Activated naive CD8-positive, alpha-beta T cell treated with anti-CD3 and anti-CD28 coated beads for 36 hours (primary cell): ENCODE measurements at regions not wholly inside any gene's neighbourhood (a gene's known extent, or its start where the extent isn't known, plus 50 kb on each side); places are given as distances from the start of the nearest gene placed in this dataset.
"Not testable (repeated sequence)": the region's sequence is repeated elsewhere in the genome, so short reads cannot be mapped to it uniquely, and the experiment has no call there.

ENCODE experiments used
- DNase-seq: peaks from one replicate; pipeline ENCODE4 v3.0.0; 2021
- H3K27ac Mint-ChIP-seq: one replicate; pipeline ENCODE4 v1.8.0; 2022; ENCODE audit warnings: mild to moderate bottlenecking, moderate library complexity, mixed read lengths
- H3K27me3 Mint-ChIP-seq: one replicate; pipeline ENCODE4 v1.8.0; 2022; ENCODE audit warnings: mild to moderate bottlenecking, mixed read lengths
- H3K36me3 Mint-ChIP-seq: one replicate; pipeline ENCODE4 v1.8.0; 2021; ENCODE audit warnings: mild to moderate bottlenecking, mixed read lengths
- H3K4me1 Mint-ChIP-seq: one replicate; pipeline ENCODE4 v1.8.0; 2021; ENCODE audit warnings: mixed read lengths
- H3K4me3 Mint-ChIP-seq: one replicate; pipeline ENCODE4 v1.8.0; 2022; ENCODE audit warnings: mild to moderate bottlenecking, moderate library complexity, mixed read lengths
- H3K9me3 Mint-ChIP-seq: one replicate; pipeline ENCODE4 v1.8.0; 2022; ENCODE audit warnings: mixed read lengths

DNA sequence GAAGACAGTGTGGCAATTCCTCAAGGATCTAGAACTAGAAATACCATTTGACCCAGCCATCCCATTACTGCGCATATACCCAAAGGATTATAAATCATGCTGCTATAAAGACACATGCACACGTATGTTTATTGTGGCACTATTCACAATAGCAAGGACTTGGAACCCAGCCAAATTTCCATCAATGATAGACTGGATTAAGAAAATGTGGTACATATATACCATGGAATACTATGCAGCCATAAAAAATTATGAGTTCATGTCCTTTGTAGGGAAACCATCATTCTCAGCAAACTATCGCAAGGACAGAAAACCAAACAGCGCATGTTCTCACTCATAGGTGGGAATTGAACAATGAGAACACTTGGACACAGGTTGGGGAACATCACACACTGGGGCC, 729.6 kb upstream of the ARPP21 start:
- H3K9me3 Mint-ChIP-seq, H3K4me3 Mint-ChIP-seq, DNase-seq, H3K36me3 Mint-ChIP-seq, H3K4me1 Mint-ChIP-seq, H3K27me3 Mint-ChIP-seq, H3K27ac Mint-ChIP-seq: not testable (repeated sequence)

DNA sequence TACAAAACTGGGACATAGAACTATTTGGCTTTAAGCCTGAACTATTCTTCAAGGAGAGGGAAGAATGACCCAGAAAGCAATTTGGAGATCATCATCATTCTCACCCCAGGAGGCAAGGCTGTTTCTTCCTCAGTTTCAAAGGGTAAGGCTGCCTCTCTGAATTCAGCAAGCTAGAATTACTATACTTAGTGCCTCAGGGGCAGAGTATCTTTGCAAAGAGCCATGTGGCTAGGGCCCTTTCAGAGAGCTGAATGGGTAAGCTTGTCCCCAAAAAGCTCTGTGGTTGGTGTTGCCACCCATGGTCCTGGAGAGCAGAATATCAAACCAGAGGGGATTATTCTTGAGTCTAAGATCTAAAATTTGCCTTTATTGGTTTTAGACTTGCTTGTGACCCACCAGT, 720.3 kb upstream of the ARPP21 start:
- no peak overlapping the region for H3K4me3 Mint-ChIP-seq
- H3K36me3 Mint-ChIP-seq = no peaks in the 10 kb centered on the region
- H3K9me3 Mint-ChIP-seq = peaks cover 1% of the 10 kb centered on the region
- no peak for DNase-seq
- H3K27ac Mint-ChIP-seq = no peak overlapping the region
- no peaks in the 10 kb centered on the region for H3K4me1 Mint-ChIP-seq
- no peaks in the 10 kb centered on the region for H3K27me3 Mint-ChIP-seq

DNA sequence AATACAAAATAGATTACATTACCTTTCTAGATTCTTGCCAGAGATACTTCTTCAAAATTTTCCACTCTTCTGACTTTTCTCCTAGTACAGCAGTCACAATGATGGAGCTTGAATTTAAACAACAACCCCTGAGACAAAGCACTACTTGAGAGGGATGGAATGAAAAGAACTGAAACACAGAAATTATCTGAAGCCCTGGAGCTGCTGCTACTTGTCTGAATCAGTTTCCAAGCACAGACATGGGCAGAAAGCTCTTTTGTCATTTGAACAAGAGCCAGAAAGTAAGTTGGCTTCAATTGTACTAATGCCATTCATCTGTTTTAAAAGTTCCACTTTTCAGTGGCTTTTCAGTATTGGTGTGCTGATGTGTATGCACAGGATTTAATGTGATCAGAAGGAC, 718.5 kb upstream of the ARPP21 start:
- Mint-ChIP-seq H3K27ac (no peak overlapping the region), H3K9me3 (peaks cover 1% of the 10 kb centered on the region), H3K4me3 (no peak overlapping the region), H3K36me3 (no peaks in the 10 kb centered on the region), H3K4me1 (no peaks in the 10 kb centered on the region), H3K27me3 (no peaks in the 10 kb centered on the region)
- no peak for DNase-seq

DNA sequence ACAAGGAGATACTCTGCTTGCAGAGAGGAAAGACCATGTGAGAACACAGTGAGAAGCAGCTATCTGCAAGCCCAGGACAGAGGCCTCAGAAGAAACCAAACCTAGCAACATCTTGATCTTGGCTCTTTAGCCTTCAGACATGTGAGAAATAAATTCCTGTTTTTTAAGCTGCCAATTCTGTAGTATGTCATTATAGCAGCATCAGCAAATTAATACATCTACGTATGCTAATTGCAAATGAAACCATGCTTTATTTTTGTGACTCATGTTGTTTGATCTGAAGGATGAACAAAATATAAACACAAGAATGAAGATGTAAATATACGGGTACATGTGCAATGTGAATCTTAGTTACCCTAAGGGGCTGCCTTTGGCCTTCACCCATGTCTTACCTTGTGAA, 714.4 kb upstream of the ARPP21 start:
- H3K9me3 Mint-ChIP-seq = no peaks in the 10 kb centered on the region

DNA sequence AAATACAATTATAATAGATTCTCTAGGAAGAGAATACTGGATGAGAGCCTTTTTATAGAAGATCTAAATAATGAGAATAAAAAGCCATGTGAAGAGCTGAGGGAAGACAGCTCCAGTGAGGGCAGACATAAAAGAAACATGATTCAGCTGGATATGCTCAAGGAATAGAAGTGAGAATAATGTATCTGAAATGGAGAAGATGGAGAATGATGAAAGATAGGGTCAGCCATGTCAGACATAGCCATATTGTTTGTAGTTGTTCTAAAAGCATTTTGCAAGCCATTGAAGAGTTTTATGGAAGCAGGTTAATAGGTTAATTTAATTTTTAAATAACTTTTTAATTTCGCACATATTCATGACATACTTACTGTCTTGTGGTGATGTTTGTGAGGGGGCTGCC, 713.5 kb upstream of the ARPP21 start:
- DNase-seq = no peak
- Mint-ChIP-seq H3K36me3 (no peaks in the 10 kb centered on the region), H3K4me3 (no peak overlapping the region), H3K27me3 (no peaks in the 10 kb centered on the region), H3K4me1 (no peaks in the 10 kb centered on the region), H3K9me3 (peaks cover 3% of the 10 kb centered on the region), H3K27ac (no peak overlapping the region)

More for the DNA sequence above, 714.4 kb upstream of the ARPP21 start:
- no peaks in the 10 kb centered on the region for H3K36me3 Mint-ChIP-seq
- no peak for DNase-seq
- H3K4me3 Mint-ChIP-seq = no peak overlapping the region
- H3K4me1 Mint-ChIP-seq = no peaks in the 10 kb centered on the region
- no peaks in the 10 kb centered on the region for H3K27me3 Mint-ChIP-seq
- H3K27ac Mint-ChIP-seq = no peak overlapping the region

DNA sequence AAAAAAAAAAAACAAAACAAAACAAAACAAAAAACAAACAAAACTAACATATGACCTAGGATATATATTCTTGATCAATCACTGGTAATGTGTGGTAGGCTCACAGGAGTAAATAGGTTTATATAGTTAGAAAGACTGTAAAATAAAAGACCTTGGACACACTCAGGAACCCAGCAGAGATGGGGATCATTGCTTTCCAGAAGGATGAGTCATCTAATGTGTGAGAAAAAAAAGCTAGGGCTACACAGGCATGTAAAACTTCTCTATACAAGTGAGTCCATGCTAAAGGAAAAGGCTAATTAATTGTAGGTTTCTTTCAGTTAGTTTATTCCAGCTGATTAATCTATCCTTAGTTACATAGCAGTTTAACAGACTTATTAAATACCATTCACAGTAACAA, 710.3 kb upstream of the ARPP21 start:
- no peak for DNase-seq
- Mint-ChIP-seq H3K36me3 (no peaks in the 10 kb centered on the region), H3K4me3 (no peak overlapping the region), H3K9me3 (peaks cover 6% of the 10 kb centered on the region), H3K27ac (no peak overlapping the region), H3K27me3 (peaks cover 2% of the 10 kb centered on the region), H3K4me1 (no peaks in the 10 kb centered on the region)

DNA sequence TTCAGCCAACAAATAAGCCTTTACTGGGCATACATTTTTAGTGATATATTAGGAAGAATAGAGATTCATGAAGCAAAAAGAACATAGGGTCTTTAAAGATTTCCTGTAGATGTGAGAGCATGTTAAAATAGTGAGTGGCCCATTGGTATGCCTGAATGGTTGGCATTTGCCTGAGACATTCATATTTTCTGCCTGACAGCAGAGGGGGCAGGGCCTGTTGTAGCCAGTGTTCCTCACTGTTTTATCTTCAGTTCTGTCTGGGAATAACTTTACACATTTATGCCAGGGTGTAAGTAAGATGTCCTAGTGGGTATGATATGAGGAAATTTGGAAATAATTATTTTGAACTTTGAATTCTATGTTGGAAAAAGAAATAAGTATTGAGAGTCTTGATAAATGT, 704.7 kb upstream of the ARPP21 start:
- Mint-ChIP-seq H3K36me3 (no peaks in the 10 kb centered on the region), H3K4me1 (no peaks in the 10 kb centered on the region), H3K4me3 (no peak overlapping the region), H3K9me3 (peaks cover 6% of the 10 kb centered on the region), H3K27me3 (peaks cover 11% of the 10 kb centered on the region), H3K27ac (no peak overlapping the region)
- no peak for DNase-seq

DNA sequence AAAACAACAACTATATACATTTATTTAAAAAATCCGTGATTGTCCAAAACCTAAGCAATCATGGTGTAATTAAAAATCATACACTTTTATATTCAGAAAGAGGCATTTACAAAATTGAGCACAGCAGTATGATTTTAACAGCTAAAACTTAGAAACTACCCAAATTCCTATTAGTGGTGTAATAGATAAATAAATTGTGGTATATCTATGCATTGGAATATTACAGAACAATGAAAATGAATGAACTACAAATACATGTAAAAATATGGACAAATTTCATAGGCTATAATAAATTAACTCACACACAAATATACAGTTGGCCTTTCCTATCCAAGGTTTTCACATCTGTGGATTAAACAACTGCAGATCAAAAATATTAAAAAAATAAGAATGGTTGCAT, 700.5 kb upstream of the ARPP21 start:
- no peak overlapping the region for H3K27ac Mint-ChIP-seq
- H3K27me3 Mint-ChIP-seq = peaks cover 15% of the 10 kb centered on the region
- H3K9me3 Mint-ChIP-seq = peaks cover 3% of the 10 kb centered on the region
- H3K4me3 Mint-ChIP-seq = no peak overlapping the region
- no peaks in the 10 kb centered on the region for H3K36me3 Mint-ChIP-seq
- H3K4me1 Mint-ChIP-seq = no peaks in the 10 kb centered on the region
- DNase-seq = no peak

DNA sequence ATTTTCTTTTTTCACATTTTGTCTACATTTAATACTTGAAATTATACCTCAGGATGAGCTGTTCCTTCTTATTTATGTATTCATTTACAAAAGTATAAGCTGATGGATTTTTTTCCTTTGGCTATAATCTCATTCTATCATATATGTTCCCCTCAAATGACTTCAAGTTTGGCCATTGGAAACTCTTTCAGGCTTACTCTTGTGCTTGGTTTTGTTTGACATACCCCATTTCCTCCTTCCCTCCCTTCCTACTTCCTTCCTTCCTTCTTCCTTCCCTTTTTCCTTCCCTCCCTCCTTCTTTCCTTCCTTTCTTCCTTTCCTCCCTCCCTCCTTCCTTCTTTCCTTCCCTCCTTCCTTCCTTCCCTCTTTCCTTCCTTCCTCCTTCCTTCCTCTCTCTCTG, 697.1 kb upstream of the ARPP21 start:
- no peak overlapping the region for H3K27ac Mint-ChIP-seq
- H3K27me3 Mint-ChIP-seq = peaks cover 4% of the 10 kb centered on the region
- no peak for DNase-seq
- H3K4me3 Mint-ChIP-seq = no peak overlapping the region
- H3K36me3 Mint-ChIP-seq = no peaks in the 10 kb centered on the region
- H3K9me3 Mint-ChIP-seq = peaks cover 6% of the 10 kb centered on the region
- H3K4me1 Mint-ChIP-seq = no peaks in the 10 kb centered on the region

DNA sequence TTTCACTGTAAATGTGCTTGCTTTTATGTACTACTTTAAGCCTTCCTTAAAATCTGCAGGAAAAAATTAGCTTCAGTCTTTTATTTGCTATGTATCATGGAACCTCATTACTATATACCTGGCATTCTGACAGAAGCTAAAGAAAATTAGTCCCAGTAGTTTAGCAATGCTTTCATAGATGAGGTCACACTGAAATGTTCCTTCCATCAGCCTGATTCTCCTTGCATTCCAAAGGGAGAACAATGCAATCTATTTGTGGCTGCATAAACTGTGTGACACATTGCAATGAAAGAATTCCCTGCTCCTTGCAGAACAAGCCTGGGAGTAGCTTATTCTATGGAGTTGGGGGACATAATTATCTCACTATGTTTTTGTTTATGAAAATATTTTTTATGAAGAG, 691.5 kb upstream of the ARPP21 start:
- H3K9me3 Mint-ChIP-seq = peaks cover 10% of the 10 kb centered on the region
- DNase-seq = no peak
- no peak overlapping the region for H3K27ac Mint-ChIP-seq
- H3K36me3 Mint-ChIP-seq = no peaks in the 10 kb centered on the region
- no peaks in the 10 kb centered on the region for H3K27me3 Mint-ChIP-seq
- H3K4me1 Mint-ChIP-seq = no peaks in the 10 kb centered on the region
- H3K4me3 Mint-ChIP-seq = no peak overlapping the region

DNA sequence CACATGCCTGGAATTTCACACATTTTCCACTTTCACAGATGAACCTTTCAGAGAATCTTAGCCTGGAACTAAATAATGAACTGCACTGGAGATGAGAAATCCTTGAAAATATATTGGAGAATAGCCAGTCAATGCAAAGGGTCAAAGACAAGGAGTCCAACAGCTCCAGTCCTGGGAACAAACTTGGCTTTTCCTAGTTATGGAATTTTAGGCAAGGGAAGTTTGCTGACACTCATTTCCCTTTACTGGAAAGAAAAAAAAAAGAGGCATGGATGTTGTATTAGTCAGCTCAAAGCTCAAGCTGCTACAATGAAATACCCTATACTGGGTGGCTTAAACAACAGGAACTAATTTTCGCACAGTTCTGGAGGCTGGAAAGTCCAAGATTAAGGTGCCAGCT, 690.8 kb upstream of the ARPP21 start:
- Mint-ChIP-seq H3K4me1 (no peaks in the 10 kb centered on the region), H3K27me3 (no peaks in the 10 kb centered on the region), H3K27ac (no peak overlapping the region), H3K9me3 (peaks cover 10% of the 10 kb centered on the region), H3K4me3 (no peak overlapping the region), H3K36me3 (no peaks in the 10 kb centered on the region)
- DNase-seq = no peak

DNA sequence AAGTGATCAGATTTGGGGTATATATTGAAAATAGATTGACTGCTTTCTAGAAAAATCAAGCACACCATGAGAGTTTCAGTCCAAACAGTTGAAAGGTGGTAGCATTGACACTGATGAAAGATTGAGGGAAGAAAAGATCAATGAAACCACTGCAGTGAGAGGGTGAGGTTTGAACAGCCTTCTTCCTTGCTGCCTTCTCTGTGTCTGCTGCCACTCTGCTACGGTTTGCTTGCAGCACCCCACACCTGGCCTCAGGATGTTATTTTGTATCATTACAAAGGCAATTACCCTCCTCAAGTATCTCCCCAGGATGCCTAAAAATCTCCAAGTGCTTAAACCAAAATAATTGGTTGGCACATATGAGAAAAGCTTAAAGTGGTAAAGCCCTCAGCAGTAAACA, 683.6 kb upstream of the ARPP21 start:
- Mint-ChIP-seq H3K4me1 (no peaks in the 10 kb centered on the region), H3K4me3 (no peak overlapping the region), H3K27ac (no peak overlapping the region), H3K27me3 (no peaks in the 10 kb centered on the region), H3K36me3 (no peaks in the 10 kb centered on the region), H3K9me3 (peaks cover 1% of the 10 kb centered on the region)
- DNase-seq = no peak

DNA sequence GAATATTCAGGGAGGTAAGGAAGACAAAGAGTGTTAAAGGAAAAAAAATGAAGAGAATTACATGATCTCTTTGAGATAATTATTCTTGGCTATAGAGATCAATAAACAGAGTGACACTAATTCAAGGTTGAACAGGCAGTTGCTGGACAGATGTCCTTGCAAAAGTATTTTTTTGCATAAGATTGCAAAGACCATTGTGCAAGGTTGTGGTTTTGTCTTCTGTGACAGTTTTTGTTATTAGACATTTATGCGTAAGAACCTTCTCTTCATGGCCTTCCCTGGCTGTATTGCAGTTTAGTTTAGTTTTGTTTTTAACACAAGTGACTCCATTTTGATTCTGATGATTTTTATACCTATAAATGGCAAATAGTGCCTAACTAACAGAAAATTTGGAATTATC, 682.8 kb upstream of the ARPP21 start:
- H3K4me3 Mint-ChIP-seq = no peak overlapping the region
- H3K4me1 Mint-ChIP-seq = no peaks in the 10 kb centered on the region
- no peak overlapping the region for H3K27ac Mint-ChIP-seq
- H3K27me3 Mint-ChIP-seq = no peaks in the 10 kb centered on the region
- no peaks in the 10 kb centered on the region for H3K36me3 Mint-ChIP-seq
- H3K9me3 Mint-ChIP-seq = peaks cover 1% of the 10 kb centered on the region
- no peak for DNase-seq

DNA sequence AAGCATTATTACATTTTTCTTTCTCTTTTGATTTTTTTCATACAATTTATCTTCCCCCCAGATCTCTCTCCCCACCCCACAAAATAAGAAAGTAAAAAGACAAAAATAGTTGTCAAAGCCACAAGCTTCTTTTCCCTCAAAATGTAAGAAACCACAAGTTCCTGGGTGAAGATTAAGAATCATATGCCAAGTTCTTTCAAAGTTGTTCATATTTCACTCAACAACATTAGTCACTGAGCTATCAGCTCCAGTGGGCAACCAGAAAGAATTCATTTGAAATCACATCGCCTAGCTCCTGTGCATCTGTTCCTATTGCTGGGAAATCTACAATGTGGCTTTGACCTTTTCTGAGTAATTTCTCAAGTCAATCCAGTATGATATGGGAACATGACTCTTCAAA, 681.6 kb upstream of the ARPP21 start:
- H3K27me3 Mint-ChIP-seq = no peaks in the 10 kb centered on the region
- no peaks in the 10 kb centered on the region for H3K36me3 Mint-ChIP-seq
- DNase-seq = no peak
- H3K27ac Mint-ChIP-seq = no peak overlapping the region
- H3K4me1 Mint-ChIP-seq = no peaks in the 10 kb centered on the region
- H3K4me3 Mint-ChIP-seq = no peak overlapping the region
- no peaks in the 10 kb centered on the region for H3K9me3 Mint-ChIP-seq

DNA sequence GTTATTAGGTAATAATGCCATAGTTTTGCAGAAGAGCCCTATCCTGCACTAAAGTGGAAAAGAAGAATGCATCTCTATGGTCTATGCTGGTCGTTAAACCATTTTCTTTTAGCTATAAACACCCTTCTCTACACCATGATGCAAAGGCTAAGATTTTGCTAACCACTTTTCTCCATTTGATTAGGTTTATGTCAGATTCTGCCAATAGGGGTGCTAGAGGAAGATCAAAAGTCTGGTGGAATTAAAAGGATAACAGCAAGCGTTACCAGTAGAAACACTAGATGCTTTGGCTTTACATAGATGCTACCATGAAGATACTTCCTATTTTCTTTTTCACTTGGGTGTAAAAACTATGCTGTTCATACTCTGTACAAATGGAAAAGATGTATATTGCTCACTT, 669.8 kb upstream of the ARPP21 start:
- Mint-ChIP-seq H3K36me3 (no peaks in the 10 kb centered on the region), H3K4me3 (no peak overlapping the region), H3K4me1 (no peaks in the 10 kb centered on the region), H3K9me3 (no peaks in the 10 kb centered on the region), H3K27me3 (peaks cover 4% of the 10 kb centered on the region), H3K27ac (no peak overlapping the region)
- no peak for DNase-seq

DNA sequence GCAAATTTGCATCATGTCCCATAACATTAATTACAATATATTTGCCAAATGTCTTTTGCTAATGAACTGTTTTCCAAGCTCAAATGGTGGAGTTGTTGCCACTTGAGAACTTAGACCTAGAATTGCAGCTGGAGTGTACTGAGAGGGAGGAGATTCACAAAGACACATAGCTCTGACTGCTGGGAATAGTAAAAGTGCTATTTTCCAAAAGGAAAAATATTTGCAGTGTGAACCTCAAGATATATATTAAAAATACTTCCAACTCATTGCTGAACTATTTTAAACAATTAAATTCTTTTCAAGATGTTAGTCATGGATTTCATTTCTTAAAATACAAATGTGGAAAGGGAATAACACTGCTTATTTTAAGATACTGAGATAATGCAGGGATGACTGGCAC, 666.8 kb upstream of the ARPP21 start:
- no peak overlapping the region for H3K4me3 Mint-ChIP-seq
- H3K9me3 Mint-ChIP-seq = peaks cover 10% of the 10 kb centered on the region
- no peaks in the 10 kb centered on the region for H3K4me1 Mint-ChIP-seq
- no peak for DNase-seq
- no peaks in the 10 kb centered on the region for H3K36me3 Mint-ChIP-seq
- H3K27me3 Mint-ChIP-seq = peaks cover 4% of the 10 kb centered on the region
- H3K27ac Mint-ChIP-seq = no peak overlapping the region

DNA sequence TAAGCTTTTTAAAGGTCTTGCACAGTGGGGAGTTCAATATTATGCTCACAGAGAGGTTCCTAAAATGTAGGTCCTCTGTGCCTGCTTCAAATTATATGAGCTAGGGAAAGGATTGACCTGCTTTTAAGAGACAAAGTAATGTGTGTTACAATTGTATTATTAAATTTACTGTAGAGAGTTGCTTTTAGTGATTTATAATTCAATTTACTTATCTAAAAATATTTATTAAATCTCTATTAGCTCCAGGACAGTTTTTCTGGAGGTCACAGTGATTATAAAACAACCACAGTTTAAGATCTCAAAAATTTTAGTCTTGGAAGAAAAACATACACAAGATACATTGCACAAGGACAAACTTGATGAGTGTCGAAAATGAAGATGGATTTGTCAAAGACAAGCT, 665.7 kb upstream of the ARPP21 start:
- Mint-ChIP-seq H3K9me3 (peaks cover 10% of the 10 kb centered on the region), H3K4me1 (no peaks in the 10 kb centered on the region), H3K4me3 (no peak overlapping the region), H3K27ac (no peak overlapping the region), H3K27me3 (peaks cover 8% of the 10 kb centered on the region), H3K36me3 (no peaks in the 10 kb centered on the region)
- DNase-seq = no peak
